Fibroblast of mammary gland (primary cell): ENCODE measurements at regions not wholly inside any gene's neighbourhood (a gene's known extent, or its start where the extent isn't known, plus 50 kb on each side); places are given as distances from the start of the nearest gene placed in this dataset.
"Not testable (repeated sequence)": the region's sequence is repeated elsewhere in the genome, so short reads cannot be mapped to it uniquely, and the experiment has no call there.

Experiments
- DNase-seq: peaks from one replicate; pipeline ENCODE4 v3.0.0-alpha.2; 2010; ENCODE audit warnings: low read depth
- H3K4me3 ChIP-seq: 2 replicates; pipeline ENCODE4 v1.5.1; 2011; ENCODE audit warnings: low read depth, mild to moderate bottlenecking, low read length, moderate library complexity; ENCODE audit not compliant: control insufficient read depth
- TF ChIP-seq, protein P1 (sequence below): conservative IDR thresholded peaks from 2 replicates; pipeline ENCODE4 v1.5.1; 2011; ENCODE audit warnings: low read depth, low read length, inconsistent platforms; ENCODE audit not compliant: control insufficient read depth, insufficient read depth

DNA sequence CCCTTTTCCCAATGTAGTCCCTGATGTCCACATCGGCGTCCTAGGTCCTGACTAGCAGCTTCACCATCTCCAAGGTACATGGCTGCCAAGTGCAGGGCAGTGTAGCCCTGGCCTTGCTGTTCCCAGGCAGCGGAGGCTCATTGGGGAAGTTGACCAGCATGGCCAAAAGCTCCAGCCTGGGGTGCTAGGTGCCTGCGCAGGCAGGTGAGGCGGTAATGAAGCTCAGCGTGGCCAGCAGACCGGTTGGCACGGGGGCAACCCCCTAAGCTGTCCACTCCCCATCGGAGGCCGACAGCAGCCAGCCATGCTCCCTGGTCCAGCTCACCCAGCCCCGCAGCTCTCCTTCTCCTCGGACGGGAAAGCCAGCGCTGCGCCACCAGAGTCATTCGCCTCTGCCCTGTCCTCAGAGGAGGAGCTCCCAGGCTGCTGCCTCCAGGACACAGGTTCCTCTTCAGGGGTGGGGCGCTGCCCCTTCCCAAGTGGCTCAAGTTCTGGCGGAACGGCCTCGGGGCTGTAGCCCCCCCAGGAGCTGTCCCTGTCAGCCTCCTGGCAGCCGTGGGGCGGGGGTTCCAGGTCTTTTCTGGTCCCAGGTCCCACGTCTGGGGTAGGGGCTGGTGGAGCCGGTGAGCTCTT, 1218.2 kb downstream of the FOXD4L5 start:
- H3K4me3 ChIP-seq: no peak overlapping the region
- DNase-seq: no peak
- TF ChIP-seq, protein P1, sequence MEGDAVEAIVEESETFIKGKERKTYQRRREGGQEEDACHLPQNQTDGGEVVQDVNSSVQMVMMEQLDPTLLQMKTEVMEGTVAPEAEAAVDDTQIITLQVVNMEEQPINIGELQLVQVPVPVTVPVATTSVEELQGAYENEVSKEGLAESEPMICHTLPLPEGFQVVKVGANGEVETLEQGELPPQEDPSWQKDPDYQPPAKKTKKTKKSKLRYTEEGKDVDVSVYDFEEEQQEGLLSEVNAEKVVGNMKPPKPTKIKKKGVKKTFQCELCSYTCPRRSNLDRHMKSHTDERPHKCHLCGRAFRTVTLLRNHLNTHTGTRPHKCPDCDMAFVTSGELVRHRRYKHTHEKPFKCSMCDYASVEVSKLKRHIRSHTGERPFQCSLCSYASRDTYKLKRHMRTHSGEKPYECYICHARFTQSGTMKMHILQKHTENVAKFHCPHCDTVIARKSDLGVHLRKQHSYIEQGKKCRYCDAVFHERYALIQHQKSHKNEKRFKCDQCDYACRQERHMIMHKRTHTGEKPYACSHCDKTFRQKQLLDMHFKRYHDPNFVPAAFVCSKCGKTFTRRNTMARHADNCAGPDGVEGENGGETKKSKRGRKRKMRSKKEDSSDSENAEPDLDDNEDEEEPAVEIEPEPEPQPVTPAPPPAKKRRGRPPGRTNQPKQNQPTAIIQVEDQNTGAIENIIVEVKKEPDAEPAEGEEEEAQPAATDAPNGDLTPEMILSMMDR: no peak

DNA sequence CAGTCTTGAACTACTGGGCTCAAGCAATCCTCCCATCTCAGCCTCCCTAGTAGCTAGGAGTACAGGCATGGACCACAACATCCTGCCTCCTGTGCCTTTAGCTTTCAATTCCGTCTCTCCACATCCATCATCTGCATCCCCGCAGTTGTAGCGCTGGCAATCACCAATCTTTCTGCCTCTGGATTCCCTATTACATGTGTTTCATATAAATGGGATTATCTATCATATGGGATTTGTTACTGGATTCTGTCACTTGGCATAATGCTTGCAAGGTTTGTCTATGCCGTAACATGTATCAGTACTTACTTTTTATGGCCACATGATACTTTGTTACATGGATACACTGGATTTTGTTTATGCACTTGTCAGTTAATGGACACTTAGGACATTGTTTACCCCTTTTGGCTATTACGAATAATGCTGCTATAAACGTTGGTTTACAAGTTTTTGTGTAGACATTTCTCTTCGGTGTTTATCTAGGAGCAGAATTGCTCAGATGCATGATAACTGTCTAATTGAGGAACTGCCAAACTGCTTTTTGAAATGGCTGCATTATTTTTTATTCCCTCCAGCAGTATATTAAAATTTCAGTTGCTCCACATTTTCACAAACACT, 1223.9 kb downstream of the FOXD4L5 start:
- H3K4me3 ChIP-seq: no peak overlapping the region
- DNase-seq: no peak
- TF ChIP-seq, protein P1: no peak

DNA sequence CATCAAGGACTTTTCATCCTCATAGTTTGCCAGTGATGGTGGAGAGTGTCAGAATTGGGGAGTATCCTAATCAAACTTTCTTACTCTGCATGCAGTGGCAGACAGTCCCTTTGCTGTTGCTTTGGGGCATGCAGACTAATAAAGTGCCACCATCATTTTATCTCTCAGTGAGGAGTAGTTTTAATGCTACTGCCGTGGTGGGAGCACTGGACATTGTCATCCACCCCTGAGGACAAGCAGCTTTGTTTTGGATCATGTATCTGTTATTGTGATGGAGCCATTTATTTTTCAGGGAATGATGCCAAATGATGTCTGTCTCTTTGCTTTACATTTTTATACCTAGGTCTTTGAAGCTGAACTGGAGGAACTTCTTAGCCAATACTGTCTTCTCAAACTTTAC, 1226.9 kb downstream of the FOXD4L5 start:
- DNase-seq, H3K4me3 ChIP-seq: not testable (repeated sequence)

DNA sequence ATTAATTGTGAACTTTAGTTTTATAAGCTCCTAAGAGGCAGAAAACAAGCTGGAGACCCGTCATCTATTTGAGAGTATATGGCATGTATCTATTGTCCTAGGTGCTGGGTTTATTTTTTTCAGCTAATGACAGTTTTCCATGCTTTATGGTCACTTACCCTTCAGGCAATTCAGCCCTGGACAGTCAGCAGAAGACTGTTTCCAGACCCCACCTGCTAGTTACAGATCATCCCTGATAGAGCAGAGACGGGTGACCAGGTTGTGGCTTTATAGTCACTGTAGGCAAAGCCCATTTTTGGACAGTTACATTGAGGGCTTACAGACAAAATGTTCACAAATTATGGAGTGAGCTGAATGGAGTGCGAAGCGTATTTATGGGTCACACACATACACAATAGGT, 1227.5 kb downstream of the FOXD4L5 start:
- TF ChIP-seq, protein P1: no peak
- no peak overlapping the region for H3K4me3 ChIP-seq
- no peak for DNase-seq

DNA sequence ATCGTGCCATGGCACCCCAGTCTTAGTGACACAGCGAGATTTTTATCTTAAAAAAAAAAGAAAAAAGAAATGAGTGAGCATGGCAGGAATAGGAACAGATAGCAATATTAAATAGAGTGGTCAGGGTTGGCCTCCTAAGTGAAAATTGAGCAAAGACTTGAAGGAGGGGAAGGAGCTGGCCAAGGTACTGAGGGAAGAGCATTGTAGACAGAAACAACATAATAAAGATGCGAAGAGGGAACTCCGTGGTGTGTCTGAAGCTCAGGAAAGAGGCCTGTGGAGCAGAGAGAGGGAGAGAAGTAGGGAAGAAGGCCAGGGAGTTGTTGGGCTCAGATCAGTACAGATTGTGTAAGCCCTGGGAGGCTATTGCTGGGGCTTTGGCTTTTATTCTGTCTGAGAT, 1256.1 kb downstream of the FOXD4L5 start:
- DNase-seq: not testable (repeated sequence)

DNA sequence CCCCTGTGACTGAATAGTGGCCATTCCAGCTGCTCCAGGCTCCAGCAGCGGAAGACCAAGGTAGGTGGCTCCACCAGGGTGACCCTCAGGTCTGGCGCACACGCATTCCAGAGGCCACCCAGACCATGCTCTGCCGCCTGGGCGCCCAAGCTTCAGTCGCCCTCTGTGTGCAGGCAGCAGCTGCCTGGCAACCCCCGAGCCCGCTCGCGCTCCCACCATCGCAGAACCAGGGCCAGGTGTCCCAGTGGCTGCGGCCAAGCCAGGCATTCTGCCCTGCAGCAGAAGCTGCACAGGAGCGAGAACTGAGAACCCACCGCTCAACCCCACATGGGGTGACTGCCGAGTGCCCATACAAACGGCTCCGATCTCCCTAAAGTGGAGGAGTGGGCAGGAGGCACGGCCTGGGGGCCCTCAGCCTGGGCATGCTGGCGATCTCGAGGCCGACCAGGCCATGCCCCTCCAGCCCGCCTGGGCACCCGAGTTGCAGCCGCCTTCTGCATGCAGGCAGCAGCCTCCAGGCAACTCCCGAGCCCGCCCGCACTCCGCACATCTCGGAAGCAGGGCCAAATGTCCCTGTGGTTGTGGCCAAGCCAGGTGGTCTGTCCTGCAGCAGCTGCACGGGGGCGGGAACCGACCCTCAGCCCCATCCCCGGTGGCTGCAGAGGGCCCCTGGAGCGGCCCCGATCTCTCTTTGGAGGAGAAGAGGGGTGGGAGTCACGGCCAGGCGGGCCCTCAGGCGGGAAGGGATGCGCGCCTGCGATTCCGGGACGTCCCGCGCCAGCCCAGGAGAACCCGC, 1264.1 kb downstream of the FOXD4L5 start:
- DNase-seq, H3K4me3 ChIP-seq: not testable (repeated sequence)

More for the DNA sequence above, 1256.1 kb downstream of the FOXD4L5 start:
- not testable (repeated sequence) for H3K4me3 ChIP-seq

DNA sequence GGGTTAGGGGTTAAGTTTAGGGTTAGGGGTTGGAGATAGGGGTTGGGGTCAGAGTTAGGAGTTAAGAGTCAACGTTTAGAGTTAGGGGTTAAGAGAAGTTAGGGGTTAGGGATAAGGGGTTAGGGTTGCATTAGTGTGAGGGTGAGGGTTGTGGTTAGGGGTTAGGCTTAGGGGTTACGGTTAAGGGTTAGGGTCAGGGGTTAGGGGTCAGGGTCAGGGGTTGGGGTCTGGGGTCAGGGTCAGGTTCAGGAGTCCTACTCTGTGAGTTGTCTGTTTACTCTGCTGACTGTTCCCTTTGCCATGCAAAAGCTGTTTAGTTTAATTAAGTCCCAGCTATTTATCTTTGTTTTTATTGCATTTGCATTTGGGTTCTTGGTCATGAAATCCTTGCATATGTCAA, 1267.3 kb downstream of the FOXD4L5 start:
- not testable (repeated sequence) for DNase-seq, H3K4me3 ChIP-seq

DNA sequence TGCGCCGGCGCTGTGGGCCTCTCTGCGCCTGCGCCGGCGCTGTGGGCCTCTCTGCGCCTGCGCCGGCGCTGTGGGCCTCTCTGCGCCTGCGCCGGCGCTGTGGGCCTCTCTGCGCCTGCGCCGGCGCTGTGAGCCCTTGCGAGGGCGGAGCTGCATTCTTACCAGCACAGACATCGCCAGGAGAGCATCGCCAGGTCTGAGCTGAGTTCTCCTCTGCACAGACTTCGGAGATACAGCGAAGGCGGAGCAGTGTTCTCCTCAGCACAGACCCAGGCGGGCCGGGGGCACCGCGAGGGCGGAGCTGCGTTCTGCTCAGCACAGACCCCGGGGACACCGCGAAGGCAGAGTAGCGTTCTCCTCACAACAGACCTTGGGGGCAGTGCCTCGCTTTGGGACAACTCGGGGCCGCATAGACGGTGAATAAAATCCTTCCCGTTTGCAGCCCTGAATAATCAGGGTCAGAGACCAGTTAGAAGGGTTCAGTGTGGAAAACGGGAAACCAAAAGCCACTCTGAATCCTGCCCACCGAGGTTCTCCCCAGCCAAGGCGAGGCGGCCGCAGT, 1268.1 kb downstream of the FOXD4L5 start:
- DNase-seq: peak; percentile 23
- H3K4me3 ChIP-seq: peak overlapping the region; percentile 36

DNA sequence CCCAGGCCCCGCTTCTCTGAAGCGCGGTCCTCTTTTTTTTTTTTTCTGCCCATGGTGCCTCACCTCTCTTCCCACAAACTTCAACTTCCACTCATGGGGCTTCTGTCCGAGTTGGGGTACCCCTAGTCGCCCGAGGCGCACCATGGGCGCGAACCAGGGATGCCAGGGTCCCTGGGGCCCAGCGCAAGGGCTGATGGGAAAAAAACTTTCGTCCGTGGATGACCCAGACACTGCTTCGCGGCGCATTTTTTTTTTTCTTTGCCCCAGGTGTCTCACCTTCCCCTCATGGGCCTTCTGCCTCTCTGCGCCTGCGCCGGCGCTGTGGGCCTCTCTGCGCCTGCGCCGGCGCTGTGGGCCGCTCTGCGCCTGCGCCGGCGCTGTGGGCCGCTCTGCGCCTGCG, 1268.8 kb downstream of the FOXD4L5 start:
- DNase-seq: not testable (repeated sequence)
- peak overlapping the region; percentile 34 for H3K4me3 ChIP-seq

DNA sequence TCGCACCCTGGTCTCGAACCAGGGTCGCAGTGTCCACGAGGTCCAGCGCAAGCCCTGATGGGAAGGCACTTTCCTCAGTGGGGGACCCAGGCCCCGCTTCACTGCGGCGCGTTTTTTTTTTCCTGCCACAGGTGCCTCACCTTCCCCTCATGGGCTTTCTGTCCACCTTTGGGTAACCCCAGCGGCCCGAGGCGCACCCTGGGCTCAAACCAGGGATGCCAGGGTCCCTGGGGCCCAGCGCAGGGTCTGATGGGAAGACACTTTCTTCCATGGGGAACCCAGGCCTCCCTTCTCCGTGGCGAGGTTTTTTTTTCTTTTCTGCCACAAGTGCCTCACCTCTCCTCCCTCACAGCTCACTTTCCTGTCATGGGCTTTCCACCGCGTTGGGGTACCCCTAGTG, 1269.9 kb downstream of the FOXD4L5 start:
- H3K4me3 ChIP-seq: no peak overlapping the region
- TF ChIP-seq, protein P1: no peak
- no peak for DNase-seq

DNA sequence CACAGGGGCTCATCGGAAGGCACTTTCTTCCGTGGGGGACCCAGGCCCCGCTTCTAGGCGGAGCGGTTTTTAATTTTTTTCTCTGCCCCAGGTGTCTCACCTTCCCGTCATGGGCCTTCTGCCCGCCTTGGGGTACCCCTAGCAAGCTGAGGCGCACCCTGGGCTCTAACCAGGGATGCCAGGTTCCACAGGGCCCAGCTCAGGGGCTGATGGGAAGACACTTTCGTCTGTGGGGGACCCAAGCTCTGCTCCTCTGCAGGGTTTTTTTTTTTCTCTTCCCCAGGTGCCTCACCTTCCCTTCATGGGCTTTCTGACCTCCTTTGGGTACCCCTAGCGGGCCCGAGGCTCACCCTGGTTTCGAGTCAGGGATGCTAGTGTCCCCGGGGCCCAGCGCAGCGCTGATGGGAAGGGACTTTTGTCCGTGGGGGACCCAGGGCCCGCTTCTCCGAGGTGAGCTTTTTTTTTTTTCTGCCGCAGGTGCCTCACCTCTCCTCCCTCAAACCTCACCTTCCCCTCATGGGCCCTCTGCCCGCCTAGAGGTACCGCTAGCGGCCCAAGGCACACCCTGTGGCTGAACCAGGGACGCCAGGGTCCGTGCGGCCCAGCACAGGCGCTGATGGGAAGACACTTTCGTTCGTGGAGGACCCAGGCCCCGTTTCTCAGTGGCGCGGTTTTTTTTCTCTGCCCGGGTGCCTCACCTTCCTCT, 1270.5 kb downstream of the FOXD4L5 start:
- DNase-seq, H3K4me3 ChIP-seq: not testable (repeated sequence)

DNA sequence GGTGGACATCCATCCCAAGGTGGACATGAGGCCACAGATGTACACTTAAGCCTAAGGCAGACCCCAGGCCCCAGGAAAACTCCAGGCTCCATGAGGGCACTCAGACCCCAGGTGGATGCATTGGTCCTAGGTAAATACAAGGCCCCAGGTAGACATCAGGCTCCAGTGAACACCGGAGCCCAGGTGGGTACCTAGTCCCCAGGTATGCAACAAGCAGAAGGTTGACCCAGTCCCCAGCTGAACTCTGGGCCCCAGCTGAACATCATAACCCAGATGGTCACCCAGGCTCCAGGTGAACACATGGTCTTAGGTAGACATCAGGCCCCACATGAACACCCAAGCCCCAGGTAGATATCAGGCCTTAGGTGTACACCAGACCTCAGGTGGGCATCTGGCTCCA, 1271.9 kb downstream of the FOXD4L5 start:
- not testable (repeated sequence) for DNase-seq, H3K4me3 ChIP-seq

DNA sequence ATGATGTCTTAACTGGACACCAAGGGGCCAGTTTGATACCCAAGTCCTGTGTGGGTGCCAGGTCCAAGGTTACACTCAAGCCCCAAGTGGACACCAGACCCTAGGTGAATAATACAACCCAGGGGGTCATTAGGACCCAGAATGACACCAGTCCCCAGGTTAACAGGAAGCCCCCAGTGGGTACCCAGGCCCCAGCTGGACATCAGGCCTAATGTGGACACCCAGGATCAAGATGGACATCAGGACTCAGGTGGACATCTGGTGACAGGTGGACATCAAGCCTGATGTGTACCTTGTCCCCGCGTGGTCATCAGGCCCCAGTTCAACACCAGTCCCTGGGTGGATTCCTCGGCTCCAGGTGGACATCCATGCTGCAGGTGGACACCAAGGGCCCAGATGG, 1273.0 kb downstream of the FOXD4L5 start:
- not testable (repeated sequence) for H3K4me3 ChIP-seq, DNase-seq
